SK-N-MC (cell line): ENCODE measurements at regions not wholly inside any gene's neighbourhood (a gene's known extent, or its start where the extent isn't known, plus 50 kb on each side); places are given as distances from the start of the nearest gene placed in this dataset.

ENCODE experiments used
- EZH2 ChIP-seq: fragments of 200-600 bp; sonication (generic); IDR thresholded peaks from one replicate; pipeline ENCODE4 v1.6.1; 2017; ENCODE audit warnings: antibody characterized with exemption
- POLR2AphosphoS5 ChIP-seq: IDR thresholded peaks from 2 replicates; pipeline ENCODE4 v1.6.1; 2012; ENCODE audit warnings: mild to moderate bottlenecking, low read depth, low read length, borderline replicate concordance

DNA sequence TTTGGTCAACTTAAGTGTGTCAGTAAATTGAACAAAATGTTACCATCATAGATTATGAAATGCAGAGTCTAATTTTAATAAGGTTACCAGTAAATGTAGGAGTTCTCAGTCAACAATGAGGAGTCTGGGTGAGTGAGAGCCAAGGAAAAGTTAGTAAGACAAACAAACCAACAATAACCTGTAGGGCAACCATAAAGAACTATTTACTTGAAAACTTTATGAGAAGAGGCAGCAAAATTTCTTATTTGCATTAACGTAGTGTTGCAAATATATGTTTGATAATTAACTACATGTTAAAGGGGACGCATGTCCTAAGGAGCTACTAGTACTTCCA, 131.1 kb upstream of the SOX4 start:
- no peak for TF ChIP-seq POLR2AphosphoS5
- no peak for TF ChIP-seq EZH2
